PC-9 (cell line): ENCODE measurements at regions not wholly inside any gene's neighbourhood (a gene's known extent, or its start where the extent isn't known, plus 50 kb on each side); places are given as distances from the start of the nearest gene placed in this dataset.
"Not testable (repeated sequence)": the region's sequence is repeated elsewhere in the genome, so short reads cannot be mapped to it uniquely, and the experiment has no call there.

Experiments used
- EZH2 ChIP-seq: fragments of 200-600 bp; sonication (generic); IDR thresholded peaks from 2 replicates; pipeline ENCODE4 v1.8.0; 2017; ENCODE audit warnings: antibody characterized with exemption, low read depth
- TF ChIP-seq, protein P1 (sequence below): fragments of 200-600 bp; sonication (generic); conservative IDR thresholded peaks from 2 replicates; pipeline ENCODE4 v1.6.1; 2017; ENCODE audit warnings: mixed run types, antibody characterized with exemption, mild to moderate bottlenecking, moderate library complexity

DNA sequence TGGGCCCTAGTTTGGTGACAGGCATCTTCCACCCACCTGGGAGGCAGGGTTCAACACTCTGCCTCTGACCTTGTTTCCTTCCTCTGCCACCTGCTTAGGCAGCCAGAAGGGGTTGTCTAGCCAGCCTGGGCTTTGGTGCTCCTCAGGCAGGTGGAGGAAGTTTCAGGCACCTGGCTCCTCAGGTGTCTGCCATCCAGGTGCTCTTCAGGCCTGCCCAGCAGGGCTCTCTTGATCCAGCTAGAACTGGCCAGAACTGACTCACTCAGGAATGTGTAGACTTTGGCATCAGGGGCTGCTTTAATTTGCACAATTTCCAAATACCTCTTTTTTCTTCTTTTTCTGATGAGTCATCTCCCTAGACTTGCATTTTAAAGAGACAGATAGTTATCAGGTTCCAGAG lies 100.9 kb downstream of the LIMS3 start:
- TF ChIP-seq, protein P1, sequence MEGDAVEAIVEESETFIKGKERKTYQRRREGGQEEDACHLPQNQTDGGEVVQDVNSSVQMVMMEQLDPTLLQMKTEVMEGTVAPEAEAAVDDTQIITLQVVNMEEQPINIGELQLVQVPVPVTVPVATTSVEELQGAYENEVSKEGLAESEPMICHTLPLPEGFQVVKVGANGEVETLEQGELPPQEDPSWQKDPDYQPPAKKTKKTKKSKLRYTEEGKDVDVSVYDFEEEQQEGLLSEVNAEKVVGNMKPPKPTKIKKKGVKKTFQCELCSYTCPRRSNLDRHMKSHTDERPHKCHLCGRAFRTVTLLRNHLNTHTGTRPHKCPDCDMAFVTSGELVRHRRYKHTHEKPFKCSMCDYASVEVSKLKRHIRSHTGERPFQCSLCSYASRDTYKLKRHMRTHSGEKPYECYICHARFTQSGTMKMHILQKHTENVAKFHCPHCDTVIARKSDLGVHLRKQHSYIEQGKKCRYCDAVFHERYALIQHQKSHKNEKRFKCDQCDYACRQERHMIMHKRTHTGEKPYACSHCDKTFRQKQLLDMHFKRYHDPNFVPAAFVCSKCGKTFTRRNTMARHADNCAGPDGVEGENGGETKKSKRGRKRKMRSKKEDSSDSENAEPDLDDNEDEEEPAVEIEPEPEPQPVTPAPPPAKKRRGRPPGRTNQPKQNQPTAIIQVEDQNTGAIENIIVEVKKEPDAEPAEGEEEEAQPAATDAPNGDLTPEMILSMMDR: not testable (repeated sequence)
- not testable (repeated sequence) for TF ChIP-seq EZH2
